GM18499 (cell line): ENCODE measurements at regions not wholly inside any gene's neighbourhood (a gene's known extent, or its start where the extent isn't known, plus 50 kb on each side); places are given as distances from the start of the nearest gene placed in this dataset.

Source experiments
- ATAC-seq: cut with Tn5 transposase; IDR thresholded peaks from one replicate; pipeline ENCODE4 v1.9.1; 2021; ENCODE audit warnings: moderate number of reproducible peaks; ENCODE audit not compliant: insufficient read depth, unreplicated experiment

GRCh38 chr1:58155418-58156123, 391.0 kb downstream of the OMA1 start:
- ATAC-seq, result no peak

- no peak for ATAC-seq
Observed at GRCh38 chr1:58154256-58154655, 392.3 kb downstream of the OMA1 start.

- ATAC-seq, result no peak
Observed at GRCh38 chr1:58152697-58153096, 393.8 kb downstream of the OMA1 start.

GRCh38 chr1:58149271-58149812, 397.2 kb downstream of the OMA1 start:
- no peak for ATAC-seq

GRCh38 chr1:58144698-58145270, 401.7 kb downstream of the OMA1 start:
- ATAC-seq, result no peak

GRCh38 chr1:58143972-58144697, 402.4 kb downstream of the OMA1 start:
- ATAC-seq, result no peak

- no peak for ATAC-seq
Observed at GRCh38 chr1:58136387-58136786, 410.1 kb downstream of the OMA1 start.

GRCh38 chr1:58135821-58136321, 410.7 kb downstream of the OMA1 start:
- no peak for ATAC-seq

- ATAC-seq, result no peak
Observed at GRCh38 chr1:58133562-58133961, 413.0 kb downstream of the OMA1 start.

GRCh38 chr1:58123051-58123450, 423.5 kb downstream of the OMA1 start:
- no peak for ATAC-seq

- no peak for ATAC-seq
Observed at GRCh38 chr1:58119971-58120370, 426.6 kb downstream of the OMA1 start.

- no peak for ATAC-seq
Observed at GRCh38 chr1:58116284-58116683, 430.2 kb downstream of the OMA1 start.

GRCh38 chr1:58109646-58110200, 436.8 kb downstream of the OMA1 start:
- no peak for ATAC-seq

GRCh38 chr1:58108783-58109182, 437.7 kb downstream of the OMA1 start:
- ATAC-seq, result no peak

- ATAC-seq, result no peak
Observed at GRCh38 chr1:58107943-58108342, 438.6 kb downstream of the OMA1 start.

- ATAC-seq, result peak; percentile 68
Observed at GRCh38 chr1:58104960-58105359, 441.6 kb downstream of the OMA1 start.

- no peak for ATAC-seq
Observed at GRCh38 chr1:58096714-58097113, 449.8 kb downstream of the OMA1 start.

GRCh38 chr1:58095183-58095582, 451.3 kb downstream of the OMA1 start:
- no peak for ATAC-seq

GRCh38 chr1:58094221-58094620, 452.3 kb downstream of the OMA1 start:
- ATAC-seq, result no peak

- ATAC-seq, result no peak
Observed at GRCh38 chr1:58090640-58091039, 455.9 kb downstream of the OMA1 start.
